ENCODE measurements at regions not wholly inside any gene's neighbourhood (a gene's known extent, or its start where the extent isn't known, plus 50 kb on each side); places are given as distances from the start of the nearest gene placed in this dataset.

DNA sequence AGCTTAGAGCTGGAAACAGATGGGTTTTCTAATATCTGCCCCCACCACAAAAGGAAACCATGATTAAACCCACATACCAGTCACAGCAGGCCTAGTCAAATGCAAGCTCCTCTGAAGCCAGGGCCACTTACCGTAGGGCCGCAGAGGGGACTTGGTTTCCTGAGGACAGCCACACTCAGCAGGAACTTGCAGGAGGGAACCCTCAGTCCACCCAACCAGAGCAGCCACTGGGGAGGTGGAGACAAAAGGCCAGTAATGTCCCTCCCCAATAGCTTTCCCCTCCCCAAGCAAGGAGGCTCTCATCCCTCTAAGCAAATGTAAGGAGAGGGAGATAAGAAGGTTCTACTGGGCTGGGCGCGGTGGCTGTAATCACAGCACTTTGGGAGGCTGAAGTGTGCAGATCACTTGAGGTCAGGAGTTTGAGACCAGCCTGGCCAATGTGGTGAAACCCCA, 384.4 kb upstream of the JARID2 start:
- Mint-ChIP-seq H3K36me3 (ENCODE audit: low read depth) (no peaks in the 10 kb centered on the region), H3K4me1 (ENCODE audit: low read depth) (peaks cover 58% of the 10 kb centered on the region), H3K27me3 (no peaks in the 10 kb centered on the region), H3K9me3 (no peaks in the 10 kb centered on the region), H3K27ac (peak overlapping the region; percentile 55), H3K4me3 (no peak overlapping the region)
- ATAC-seq, result peak; percentile 18
- POLR2A ChIA-PET, result interaction anchor here (0.6 to 5.8 kb wide), 2 partner anchors 14 to 1560 kb away, joined by 3 to 50 read pairs; no protein-coding TSS in a partner anchor
- TF ChIP-seq, protein P1, sequence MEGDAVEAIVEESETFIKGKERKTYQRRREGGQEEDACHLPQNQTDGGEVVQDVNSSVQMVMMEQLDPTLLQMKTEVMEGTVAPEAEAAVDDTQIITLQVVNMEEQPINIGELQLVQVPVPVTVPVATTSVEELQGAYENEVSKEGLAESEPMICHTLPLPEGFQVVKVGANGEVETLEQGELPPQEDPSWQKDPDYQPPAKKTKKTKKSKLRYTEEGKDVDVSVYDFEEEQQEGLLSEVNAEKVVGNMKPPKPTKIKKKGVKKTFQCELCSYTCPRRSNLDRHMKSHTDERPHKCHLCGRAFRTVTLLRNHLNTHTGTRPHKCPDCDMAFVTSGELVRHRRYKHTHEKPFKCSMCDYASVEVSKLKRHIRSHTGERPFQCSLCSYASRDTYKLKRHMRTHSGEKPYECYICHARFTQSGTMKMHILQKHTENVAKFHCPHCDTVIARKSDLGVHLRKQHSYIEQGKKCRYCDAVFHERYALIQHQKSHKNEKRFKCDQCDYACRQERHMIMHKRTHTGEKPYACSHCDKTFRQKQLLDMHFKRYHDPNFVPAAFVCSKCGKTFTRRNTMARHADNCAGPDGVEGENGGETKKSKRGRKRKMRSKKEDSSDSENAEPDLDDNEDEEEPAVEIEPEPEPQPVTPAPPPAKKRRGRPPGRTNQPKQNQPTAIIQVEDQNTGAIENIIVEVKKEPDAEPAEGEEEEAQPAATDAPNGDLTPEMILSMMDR (IDR thresholded peaks at IDR 0.05), result no peak
- peak; percentile 50 for DNase-seq
- intact Hi-C loops (cut with micrococcal nuclease), result no loop called here
- CTCF ChIA-PET, result interaction anchor here (1.7 kb wide), 1 partner anchor 16 kb away, joined by 4 read pairs; no protein-coding TSS in a partner anchor

DNA sequence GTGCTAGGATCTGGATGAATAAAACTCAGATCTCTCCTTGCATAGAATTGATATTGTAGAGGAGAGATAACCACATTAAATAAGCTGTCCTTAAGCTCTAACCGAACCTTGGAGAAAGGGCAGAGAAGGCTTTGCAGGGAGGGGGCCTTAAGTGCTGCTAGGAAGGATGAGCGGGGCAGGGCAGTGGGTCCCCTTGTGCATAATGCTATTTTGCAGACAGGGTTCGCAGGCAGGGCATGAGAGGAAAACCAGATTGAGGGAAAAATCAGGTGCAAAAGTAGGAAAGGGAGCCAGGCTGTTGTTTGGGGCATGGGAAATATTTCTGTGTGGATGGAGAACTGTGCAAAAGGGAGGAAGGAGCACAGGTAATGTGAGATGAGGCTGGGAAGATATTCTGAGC, 383.0 kb upstream of the JARID2 start:
- Mint-ChIP-seq H3K4me1 (ENCODE audit: low read depth) (peaks cover 45% of the 10 kb centered on the region), H3K27ac (no peak overlapping the region), H3K9me3 (no peaks in the 10 kb centered on the region), H3K4me3 (no peak overlapping the region), H3K27me3 (no peaks in the 10 kb centered on the region), H3K36me3 (ENCODE audit: low read depth) (no peaks in the 10 kb centered on the region)
- ATAC-seq (no peak), DNase-seq (no peak)
- intact Hi-C loops (cut with micrococcal nuclease), result no loop called here
- ChIA-PET POLR2A (interaction anchor here (0.8 kb wide), 1 partner anchor 18 kb away, joined by 4 read pairs; no protein-coding TSS in a partner anchor), CTCF (interaction anchor here (1.7 kb wide), 1 partner anchor 15 kb away, joined by 4 read pairs; no protein-coding TSS in a partner anchor)
- TF ChIP-seq, protein P1 (IDR thresholded peaks at IDR 0.05), result no peak

DNA sequence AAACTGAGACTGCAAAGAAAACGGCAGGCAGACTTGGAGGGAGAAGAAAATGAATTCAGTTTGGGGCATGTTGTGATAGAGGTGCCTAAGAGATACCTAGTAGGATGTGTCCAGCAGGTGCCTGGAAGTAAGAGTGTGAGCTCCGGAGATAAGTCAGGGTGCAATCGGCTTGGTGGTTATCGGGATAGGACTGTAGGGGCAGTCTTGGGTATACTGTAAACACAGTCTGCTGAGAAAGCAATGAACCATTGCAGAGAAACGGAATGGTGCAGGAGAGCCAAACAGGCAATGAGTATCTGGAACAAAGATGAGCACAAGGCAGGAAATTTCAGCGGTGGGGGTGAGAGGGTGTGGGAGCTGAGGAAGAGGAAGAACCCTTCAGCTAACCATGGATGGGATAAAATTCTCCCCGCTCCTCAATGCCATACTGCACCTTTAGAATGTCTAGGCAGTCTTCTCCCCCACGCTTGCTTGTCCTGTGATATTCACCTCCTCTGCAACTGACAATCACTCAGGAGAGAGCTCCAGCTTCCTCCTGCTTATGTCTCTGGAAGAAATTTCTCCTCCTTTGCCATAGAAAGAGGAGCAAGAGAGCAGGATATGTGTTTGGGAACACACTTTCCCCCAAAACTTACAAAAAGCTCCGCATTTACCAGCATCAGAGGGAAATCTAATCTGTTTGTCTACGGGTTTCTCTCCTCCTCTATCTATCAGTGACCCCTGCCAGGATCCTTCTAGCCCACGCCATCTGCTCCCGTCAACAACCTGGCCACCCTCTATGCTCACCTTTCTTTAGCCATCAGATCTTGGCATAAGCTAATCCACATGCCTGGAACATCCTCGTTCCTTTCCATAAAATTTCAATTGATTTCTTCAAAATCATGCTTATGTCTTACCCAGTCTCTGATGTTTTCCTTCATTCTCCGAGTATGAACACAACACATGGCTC, 381.7 kb upstream of the JARID2 start:
- POLR2A ChIA-PET, result interaction anchor here (0.9 kb wide), 2 partner anchors 9 to 28 kb away, joined by 3 read pairs; no protein-coding TSS in a partner anchor
- H3K4me1 Mint-ChIP-seq (ENCODE audit: low read depth), result peaks cover 34% of the 10 kb centered on the region
- H3K4me3 Mint-ChIP-seq, result no peak overlapping the region
- no peaks in the 10 kb centered on the region for H3K27me3 Mint-ChIP-seq
- intact Hi-C loops (cut with micrococcal nuclease), result no loop called here
- CTCF ChIA-PET, result no interaction called here
- H3K36me3 Mint-ChIP-seq (ENCODE audit: low read depth), result no peaks in the 10 kb centered on the region
- H3K27ac Mint-ChIP-seq, result no peak overlapping the region
- no peak for DNase-seq
- no peak for ATAC-seq
- TF ChIP-seq, protein P1 (IDR thresholded peaks at IDR 0.05), result no peak
- no peaks in the 10 kb centered on the region for H3K9me3 Mint-ChIP-seq

DNA sequence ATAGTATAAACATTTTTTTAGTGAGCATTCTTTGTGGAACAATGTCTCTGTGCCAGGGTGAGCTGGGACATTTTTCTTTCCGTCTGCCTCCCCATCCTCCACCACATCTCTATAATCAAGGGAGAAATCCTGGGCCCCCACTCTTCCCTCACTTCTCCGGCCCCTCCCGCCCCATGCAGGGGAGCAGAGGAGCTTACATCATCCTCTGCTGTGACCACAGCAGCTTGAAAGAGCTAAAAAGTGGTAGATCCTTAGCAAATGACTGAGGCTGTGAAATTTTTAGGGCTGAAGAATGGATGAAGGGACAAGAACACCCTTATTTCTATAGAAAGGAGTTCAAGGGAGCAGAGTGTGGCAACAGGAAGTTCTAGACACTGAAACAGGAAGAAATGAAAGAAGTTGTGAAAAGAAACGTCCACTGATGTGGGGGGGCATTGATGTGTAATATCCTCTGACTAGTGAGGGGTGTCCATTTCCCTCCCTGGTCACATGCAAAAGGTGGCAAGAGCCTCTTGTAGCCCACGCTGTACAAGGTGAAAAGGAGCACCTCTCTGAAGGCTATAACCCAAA, 380.3 kb upstream of the JARID2 start:
- peak overlapping the region; percentile 79 for H3K27ac Mint-ChIP-seq
- TF ChIP-seq, protein P1 (IDR thresholded peaks at IDR 0.05), result no peak
- no peak overlapping the region for H3K4me3 Mint-ChIP-seq
- ChIA-PET CTCF (interaction anchor here (1.1 kb wide), 1 partner anchor 654 kb away, joined by 3 read pairs; no protein-coding TSS in a partner anchor), POLR2A (no interaction called here)
- DNase-seq (peak; percentile 53), ATAC-seq (peak; percentile 76)
- H3K36me3 Mint-ChIP-seq (ENCODE audit: low read depth), result no peaks in the 10 kb centered on the region
- peaks cover 26% of the 10 kb centered on the region for H3K4me1 Mint-ChIP-seq (ENCODE audit: low read depth)
- intact Hi-C loops (cut with micrococcal nuclease), result no loop called here
- H3K27me3 Mint-ChIP-seq, result no peaks in the 10 kb centered on the region
- no peaks in the 10 kb centered on the region for H3K9me3 Mint-ChIP-seq
